ENCODE measurements at regions not wholly inside any gene's neighbourhood (a gene's known extent, or its start where the extent isn't known, plus 50 kb on each side); places are given as distances from the start of the nearest gene placed in this dataset.

GRCh38 chr2:216808805-216809425, 50.9 kb downstream of the TNP1 start:
- Histone ChIP-seq H3K36me3 (ENCODE audit: low read depth) (no peaks in the 10 kb centered on the region), H3K9me3 (no peaks in the 10 kb centered on the region), H3K4me1 (ENCODE audit: low read depth) (no peaks in the 10 kb centered on the region), H3K4me3 (no peak overlapping the region)
- intact Hi-C loops (cut with DNase I, micrococcal nuclease) = no loop called here
- no peak for TF ChIP-seq CTCF (IDR thresholded peaks at IDR 0.05)
- DNase-seq (no peak), ATAC-seq (no peak)

- ATAC-seq (no peak), DNase-seq (no peak)
- intact Hi-C loops (cut with DNase I, micrococcal nuclease) = no loop called here
- TF ChIP-seq CTCF (IDR thresholded peaks at IDR 0.05) = no peak
- no peaks in the 10 kb centered on the region for H3K9me3 ChIP-seq
- no peaks in the 10 kb centered on the region for H3K36me3 ChIP-seq (ENCODE audit: low read depth)
- H3K4me1 ChIP-seq (ENCODE audit: low read depth) = no peaks in the 10 kb centered on the region
- no peak overlapping the region for H3K4me3 ChIP-seq
Measured at GRCh38 chr2:216807857-216808272, 52.0 kb downstream of the TNP1 start.

GRCh38 chr2:216804357-216805350, 55.2 kb downstream of the TNP1 start:
- intact Hi-C loops (cut with DNase I, micrococcal nuclease) = no loop called here
- no peak for TF ChIP-seq CTCF (IDR thresholded peaks at IDR 0.05)
- ATAC-seq (no peak), DNase-seq (no peak)
- Histone ChIP-seq H3K36me3 (ENCODE audit: low read depth) (no peaks in the 10 kb centered on the region), H3K9me3 (no peaks in the 10 kb centered on the region), H3K4me1 (ENCODE audit: low read depth) (no peaks in the 10 kb centered on the region), H3K4me3 (no peak overlapping the region)

GRCh38 chr2:216803791-216804190, 56.1 kb downstream of the TNP1 start:
- no peaks in the 10 kb centered on the region for H3K36me3 ChIP-seq (ENCODE audit: low read depth)
- no peak for ATAC-seq
- no peak for DNase-seq
- TF ChIP-seq CTCF (IDR thresholded peaks at IDR 0.05) = no peak
- no peaks in the 10 kb centered on the region for H3K4me1 ChIP-seq (ENCODE audit: low read depth)
- intact Hi-C loops (cut with DNase I, micrococcal nuclease) = no loop called here
- no peak overlapping the region for H3K4me3 ChIP-seq
- H3K9me3 ChIP-seq = no peaks in the 10 kb centered on the region

GRCh38 chr2:216802516-216803215, 57.2 kb downstream of the TNP1 start:
- no peak for DNase-seq
- ATAC-seq = no peak
- H3K36me3 ChIP-seq (ENCODE audit: low read depth) = no peaks in the 10 kb centered on the region
- H3K4me1 ChIP-seq (ENCODE audit: low read depth) = no peaks in the 10 kb centered on the region
- H3K4me3 ChIP-seq = no peak overlapping the region
- intact Hi-C loops (cut with DNase I, micrococcal nuclease) = no loop called here
- TF ChIP-seq CTCF (IDR thresholded peaks at IDR 0.05) = no peak
- no peaks in the 10 kb centered on the region for H3K9me3 ChIP-seq

All from mucosa of descending colon (tissue), 3 donors.